Activated gamma-delta T cell (primary cell): ENCODE measurements at regions not wholly inside any gene's neighbourhood (a gene's known extent, or its start where the extent isn't known, plus 50 kb on each side); places are given as distances from the start of the nearest gene placed in this dataset.
"Not testable (repeated sequence)": the region's sequence is repeated elsewhere in the genome, so short reads cannot be mapped to it uniquely, and the experiment has no call there.

Experiments used
- DNase-seq: peaks from one replicate; lab custom pipeline; 2025; lab: John Stamatoyannopoulos, UW

DNA sequence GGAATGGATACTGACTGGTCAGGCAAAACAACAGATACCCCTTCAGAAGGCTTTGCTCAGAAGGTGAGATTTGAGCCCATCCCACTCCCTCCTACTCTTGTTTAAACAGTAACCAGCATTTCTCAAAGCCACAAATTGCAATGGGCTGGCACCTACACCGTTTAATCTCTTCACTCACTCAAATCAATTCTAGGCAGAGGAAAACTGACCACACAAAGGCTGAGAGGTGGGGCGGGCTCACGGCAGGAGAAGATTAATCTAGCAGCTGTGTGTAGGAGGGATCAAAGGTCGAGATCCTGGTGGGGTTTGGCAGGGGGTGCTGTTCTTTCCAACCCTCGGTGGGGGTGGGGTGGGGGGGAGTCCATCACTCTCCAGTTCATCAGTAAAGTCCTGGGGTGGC, 622.4 kb downstream of the BCOR start:
- no peak for DNase-seq

GRCh38 chrX:39476604-39477021, 621.1 kb downstream of the BCOR start:
- DNase-seq: no peak

GRCh38 chrX:39477031-39477761, 620.6 kb downstream of the BCOR start:
- no peak for DNase-seq

GRCh38 chrX:39477762-39478120, 620.0 kb downstream of the BCOR start:
- no peak for DNase-seq

DNA sequence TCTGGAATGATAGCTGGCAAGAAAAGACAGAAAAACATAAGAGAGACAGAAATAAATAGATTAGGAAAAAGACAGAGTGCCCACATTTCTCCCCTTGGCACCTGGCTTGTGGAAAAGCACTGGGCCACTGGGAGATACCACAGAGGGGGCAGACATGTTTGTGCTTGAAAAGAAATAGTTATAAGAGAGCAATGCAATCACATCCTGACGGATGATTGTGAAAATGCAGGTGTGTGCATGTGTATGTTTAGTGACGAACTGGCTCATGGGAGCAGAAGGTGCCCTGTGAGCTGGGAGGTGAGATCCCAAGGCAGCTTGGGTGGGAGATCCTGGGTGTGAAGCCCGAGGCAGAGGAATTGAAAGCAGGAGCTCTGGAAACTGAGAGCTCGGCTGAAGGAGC, 617.9 kb downstream of the BCOR start:
- no peak for DNase-seq

DNA sequence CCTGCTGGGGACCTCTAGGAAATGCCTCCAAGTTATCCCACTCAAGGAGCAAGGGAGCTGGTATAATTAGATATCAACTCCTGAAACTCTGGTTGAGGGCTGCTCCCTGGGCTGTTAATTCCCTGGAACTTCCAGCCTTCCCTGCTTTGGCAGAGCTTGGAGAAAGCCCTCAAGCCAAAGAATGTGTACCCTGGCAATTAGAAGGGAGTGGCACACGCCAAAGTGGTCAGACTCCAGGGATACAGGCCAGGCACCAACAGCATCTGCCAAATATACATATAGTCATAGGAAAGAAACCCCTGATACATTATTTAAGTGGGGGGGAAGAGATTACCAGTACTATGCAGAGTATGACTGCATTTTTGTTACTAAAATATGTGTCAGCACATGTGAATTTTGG, 616.8 kb downstream of the BCOR start:
- no peak for DNase-seq

DNA sequence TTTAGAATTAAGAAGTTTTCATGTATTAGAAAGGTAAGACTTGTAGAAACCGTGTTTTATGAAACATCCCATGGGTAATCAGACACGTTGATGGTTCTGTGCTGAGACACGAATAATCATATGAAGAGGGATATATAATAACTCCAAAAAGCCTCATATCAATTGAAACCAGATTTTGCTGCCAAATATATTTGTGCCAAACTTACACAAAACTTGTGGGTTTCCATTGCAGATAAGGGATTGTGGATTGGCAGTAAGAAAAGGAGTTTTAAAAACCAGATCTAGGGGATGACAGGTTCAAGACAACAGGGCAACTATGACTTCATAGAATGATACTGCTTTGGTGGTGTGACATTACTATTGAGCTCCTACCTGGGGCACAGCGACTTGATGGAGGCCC, 616.1 kb downstream of the BCOR start:
- DNase-seq: no peak

DNA sequence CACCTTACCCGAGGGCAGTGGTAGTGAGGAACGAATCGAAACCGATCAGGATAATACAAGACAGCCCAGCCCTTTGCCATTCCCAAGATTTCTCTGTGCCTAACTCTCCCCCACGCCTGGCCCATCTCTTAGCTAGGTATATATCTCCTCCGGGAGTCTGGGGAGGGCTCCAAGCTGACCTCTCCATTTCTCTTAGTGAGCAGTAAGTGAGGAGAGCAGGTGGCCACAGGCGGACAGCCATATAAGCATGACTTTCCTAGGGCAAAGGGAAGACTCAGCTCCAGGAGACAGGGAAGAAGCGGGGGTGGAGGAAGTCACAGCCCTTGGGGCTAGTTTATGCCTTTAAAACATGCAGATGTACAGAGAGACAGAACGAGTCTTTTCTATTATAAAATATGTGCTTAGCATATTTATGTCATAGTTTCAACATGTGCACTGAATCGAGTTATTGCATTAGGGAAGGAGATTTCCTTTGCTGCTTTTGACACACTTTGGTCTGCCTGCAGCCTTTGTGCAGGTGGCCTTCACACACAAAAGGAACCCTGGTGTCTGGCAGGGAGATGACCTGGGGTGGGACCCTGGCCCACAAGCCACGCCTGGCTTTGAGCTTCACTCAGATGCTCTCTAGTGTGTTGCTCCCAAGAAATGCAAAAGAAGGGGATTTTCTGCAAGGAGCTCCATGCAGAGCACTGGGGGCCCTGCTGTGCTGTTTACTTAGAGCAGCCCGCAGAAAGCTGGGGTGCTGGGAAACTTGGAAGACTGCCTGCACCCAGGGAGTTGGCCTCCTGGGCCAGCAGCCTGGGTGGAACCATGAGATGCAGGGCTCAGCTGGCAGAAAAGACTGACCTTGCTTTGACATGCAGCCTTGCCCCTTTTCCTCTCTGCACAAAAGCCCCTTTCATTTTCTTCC, 613.3 kb downstream of the BCOR start:
- DNase-seq: no peak

GRCh38 chrX:39487166-39487968, 610.4 kb downstream of the BCOR start:
- DNase-seq: no peak

DNA sequence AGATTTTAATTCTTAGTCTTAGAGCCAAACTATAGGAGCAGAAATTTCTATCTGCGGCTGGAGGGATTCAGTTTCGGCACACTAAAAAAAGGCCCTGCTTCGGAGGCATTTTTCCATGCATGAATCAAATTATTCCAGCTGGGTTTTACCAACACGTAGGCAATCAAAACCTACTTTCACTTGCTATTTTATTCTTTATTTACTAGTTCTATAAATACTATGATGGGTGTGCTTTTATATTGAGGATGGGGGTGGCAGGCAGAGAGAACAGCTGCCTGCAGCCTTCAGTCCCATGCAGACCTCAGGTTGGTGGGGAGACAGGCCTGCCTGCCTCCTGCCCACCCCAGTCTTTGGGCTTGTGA, 609.8 kb downstream of the BCOR start:
- DNase-seq: no peak

- DNase-seq: no peak
Measured at GRCh38 chrX:39491548-39492297, 606.0 kb downstream of the BCOR start.

- no peak for DNase-seq
Measured at GRCh38 chrX:39492497-39493162, 605.1 kb downstream of the BCOR start.

DNA sequence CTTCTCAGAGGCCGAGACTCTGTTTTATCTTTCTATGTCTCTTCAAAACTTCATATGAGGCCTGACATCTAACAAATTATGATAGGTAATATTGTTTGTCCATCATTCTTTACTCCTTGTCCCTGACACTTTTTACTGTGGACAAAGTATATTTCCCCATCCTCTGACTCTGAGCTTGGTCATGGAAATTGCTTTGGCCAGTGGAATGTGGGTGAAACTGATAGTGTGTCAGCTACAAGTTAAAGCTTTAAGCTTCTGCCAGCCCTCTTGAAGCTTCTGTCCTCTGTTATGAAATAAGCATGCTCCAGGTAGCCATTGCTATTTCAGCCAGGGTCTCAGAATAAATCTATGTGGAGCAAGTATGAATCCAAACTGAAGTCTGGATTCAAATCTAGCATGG, 604.6 kb downstream of the BCOR start:
- no peak for DNase-seq

GRCh38 chrX:39497117-39497516, 600.6 kb downstream of the BCOR start:
- not testable (repeated sequence) for DNase-seq

DNA sequence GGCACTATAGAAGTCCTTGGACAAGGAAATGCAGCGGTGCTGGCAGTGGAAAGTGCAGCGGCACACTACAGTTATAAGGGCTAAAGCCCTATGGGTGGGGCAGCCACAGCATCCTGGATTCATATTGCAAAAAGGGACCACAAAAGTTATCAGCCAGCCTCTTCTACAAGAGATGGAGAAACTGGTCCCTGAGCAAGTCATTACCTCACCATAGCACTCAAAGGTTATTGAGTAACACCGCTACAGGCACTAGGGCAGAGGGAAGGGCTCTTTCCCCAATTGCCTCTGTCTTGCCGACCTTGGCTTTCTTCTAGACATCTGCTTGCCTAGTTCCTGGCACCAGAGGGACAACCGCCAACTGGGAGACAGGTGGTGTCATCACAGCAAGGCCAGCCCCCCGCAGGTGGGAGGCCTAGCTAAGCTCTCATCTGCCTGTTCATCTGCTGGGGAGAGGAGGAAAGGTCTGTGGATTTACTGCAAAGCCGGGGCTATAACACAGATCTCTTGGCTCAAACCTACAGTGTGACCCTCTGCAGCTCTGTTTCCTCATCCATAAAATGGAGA, 600.0 kb downstream of the BCOR start:
- no peak for DNase-seq

- DNase-seq: no peak
Measured at GRCh38 chrX:39499996-39500395, 597.8 kb downstream of the BCOR start.

- no peak for DNase-seq
Measured at GRCh38 chrX:39501822-39502221, 595.9 kb downstream of the BCOR start.

GRCh38 chrX:39502486-39502885, 595.3 kb downstream of the BCOR start:
- DNase-seq: no peak

- no peak for DNase-seq
Measured at GRCh38 chrX:39504227-39504626, 593.5 kb downstream of the BCOR start.

- DNase-seq: no peak
Measured at GRCh38 chrX:39504850-39505259, 592.9 kb downstream of the BCOR start.

DNA sequence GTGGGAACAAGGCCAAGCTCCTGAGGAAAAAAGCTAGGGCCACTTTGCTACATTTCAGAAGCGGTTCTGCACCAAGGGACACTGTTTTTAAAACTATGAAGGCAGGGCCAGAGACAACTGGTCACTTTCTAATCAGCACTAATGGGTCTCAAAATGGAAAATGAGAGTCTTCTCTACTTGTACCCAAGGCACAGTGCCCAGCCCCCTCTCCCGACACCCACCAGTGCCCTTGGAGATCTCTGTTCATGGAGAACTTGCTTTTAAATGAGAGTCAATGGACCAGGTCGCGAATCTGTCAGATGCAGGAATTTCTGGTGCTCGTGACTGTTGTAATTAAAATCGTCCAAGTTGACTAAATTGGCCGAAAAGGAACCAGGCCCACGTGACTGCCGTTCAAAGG, 591.6 kb downstream of the BCOR start:
- DNase-seq: no peak
